Thyroid gland (tissue), 4 donors: ENCODE measurements at regions not wholly inside any gene's neighbourhood (a gene's known extent, or its start where the extent isn't known, plus 50 kb on each side); places are given as distances from the start of the nearest gene placed in this dataset.

Source experiments
- DNase-seq, 2 donors: peaks; one replicate each; pipeline ENCODE4 v3.0.0-alpha.2; 2019
- H3K27ac ChIP-seq, 3 donors: fragments of 200-600 bp; sonication (generic); 1 replicate in 2 of 3; 2 replicates in 1 of 3; pipeline ENCODE4 v1.5.1; 2016 to 2019; ENCODE audit warnings: mild to moderate bottlenecking in 1 of 3, moderate library complexity in 1 of 3
- H3K27me3 ChIP-seq: fragments of 200-600 bp; sonication (generic); one replicate; pipeline ENCODE4 v1.5.1; 2019
- H3K36me3 ChIP-seq, 2 donors: fragments of 200-600 bp; sonication (generic); one replicate each; pipeline ENCODE4 v1.5.1; 2016 to 2019
- H3K4me1 ChIP-seq, 2 donors: fragments of 200-600 bp; sonication (generic); one replicate each; pipeline ENCODE4 v1.5.1; 2017 to 2019
- H3K4me3 ChIP-seq, 3 donors: fragments of 200-600 bp; sonication (generic); replicated peaks in 1 of 3; 1 replicate in 2 of 3; 2 replicates in 1 of 3; pipeline ENCODE4 v1.5.1; 2016; ENCODE audit warnings: mild to moderate bottlenecking in 1 of 3
- H3K9me3 ChIP-seq: fragments of 200-600 bp; sonication (generic); one replicate; pipeline ENCODE4 v1.5.1; 2017
- POLR2A ChIP-seq, 2 donors: fragments of 450-650 bp; IDR thresholded peaks; one replicate each; pipeline ENCODE4 v1.6.1; 2017; ENCODE audit warnings: antibody characterized with exemption in 2 of 2, mild to moderate bottlenecking in 2 of 2, moderate library complexity in 1 of 2
- WGBS, 2 donors: methylation state at CpG; one replicate each; pipeline ENCODE4 v1.1.5; 2017; 5-methylcytosine and 5-hydroxymethylcytosine counted together
- intact Hi-C: fragments of 100-400 bp; cut with DNase I; formaldehyde crosslinking; loops from one replicate; pipeline ENCODE4 v1.15.1; 2023
- TF ChIP-seq, protein P1 (sequence below), 6 experiments: fragments of 200-600 bp in 3 of 6; fragments of 450-650 bp in 3 of 6; sonication (generic) in 3 of 6; IDR thresholded peaks; one replicate each; pipeline ENCODE4 v1.5.1; 2016 to 2019; ENCODE audit warnings: antibody characterized with exemption in 6 of 6, mild to moderate bottlenecking in 2 of 6, inconsistent platforms in 1 of 6, moderate library complexity in 1 of 6

DNA sequence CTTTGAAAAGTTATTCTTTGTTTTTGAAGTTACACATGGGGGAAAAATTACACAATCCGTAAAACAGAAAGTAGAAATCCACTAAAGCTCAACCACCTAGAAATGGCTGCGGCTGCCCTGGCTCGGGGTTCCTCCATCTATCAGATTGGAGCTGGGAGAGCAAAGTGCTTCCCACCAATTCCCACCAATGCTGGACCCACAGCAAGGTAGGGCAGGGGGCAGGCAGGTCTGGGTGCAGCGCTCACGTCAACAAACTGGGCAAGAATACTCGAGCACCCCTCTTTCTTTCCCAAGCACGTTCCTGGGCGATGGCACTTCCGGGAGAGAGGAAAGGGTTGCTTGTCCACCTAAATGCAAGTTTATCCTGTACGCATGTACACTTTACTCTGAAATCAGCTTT is 217.6 kb downstream of the NDUFA10 start:
- Histone ChIP-seq H3K27me3 (no peaks in the 10 kb centered on the region), H3K9me3 (no peaks in the 10 kb centered on the region), H3K4me3 (no peak overlapping the region), H3K27ac (no peak overlapping the region), H3K4me1 (no peaks in the 10 kb centered on the region), H3K36me3 (no peaks in the 10 kb centered on the region)
- WGBS, 2 donors: 90% methylated on average over 10 of the region's 10 CpGs
- no peak for DNase-seq
- intact Hi-C loops: no loop called here
- no peak for TF ChIP-seq POLR2A (IDR thresholded peaks at IDR 0.05)

DNA sequence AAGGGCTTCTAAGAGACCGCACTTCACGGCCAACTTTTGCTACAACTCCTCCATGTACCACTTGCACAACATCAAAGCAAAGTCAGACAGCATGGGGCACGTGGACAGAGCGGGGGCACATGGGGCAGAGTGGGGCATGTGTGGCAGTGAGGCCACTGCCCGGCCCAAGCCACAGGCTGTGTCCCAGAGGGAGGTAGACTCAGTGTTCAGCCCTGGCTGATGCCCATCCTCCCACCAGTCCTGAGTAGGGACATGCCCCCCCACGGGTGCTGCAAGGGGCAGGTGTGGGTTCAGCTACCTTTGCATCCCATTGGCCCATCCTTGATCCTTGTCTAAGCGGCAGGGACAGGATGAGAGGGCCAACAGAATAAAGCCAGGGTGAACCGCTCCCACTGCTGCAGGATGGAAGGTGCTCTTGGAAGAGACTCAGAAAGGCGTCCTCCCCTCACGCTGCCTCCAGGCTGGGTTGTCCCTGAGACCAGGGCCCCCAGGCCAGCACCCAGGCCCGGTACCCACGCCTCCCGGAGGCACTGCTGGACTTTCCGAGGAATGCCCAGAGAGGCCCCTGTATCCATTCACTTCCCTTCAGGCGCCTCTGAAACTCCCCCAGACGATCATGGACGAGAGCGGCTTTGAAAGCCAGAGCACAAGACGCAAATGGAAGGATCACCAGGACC is 218.2 kb downstream of the NDUFA10 start:
- no peaks in the 10 kb centered on the region for H3K4me1 ChIP-seq
- no peak for DNase-seq
- no peak overlapping the region for H3K4me3 ChIP-seq
- TF ChIP-seq POLR2A (IDR thresholded peaks at IDR 0.05): no peak
- TF ChIP-seq, protein P1, sequence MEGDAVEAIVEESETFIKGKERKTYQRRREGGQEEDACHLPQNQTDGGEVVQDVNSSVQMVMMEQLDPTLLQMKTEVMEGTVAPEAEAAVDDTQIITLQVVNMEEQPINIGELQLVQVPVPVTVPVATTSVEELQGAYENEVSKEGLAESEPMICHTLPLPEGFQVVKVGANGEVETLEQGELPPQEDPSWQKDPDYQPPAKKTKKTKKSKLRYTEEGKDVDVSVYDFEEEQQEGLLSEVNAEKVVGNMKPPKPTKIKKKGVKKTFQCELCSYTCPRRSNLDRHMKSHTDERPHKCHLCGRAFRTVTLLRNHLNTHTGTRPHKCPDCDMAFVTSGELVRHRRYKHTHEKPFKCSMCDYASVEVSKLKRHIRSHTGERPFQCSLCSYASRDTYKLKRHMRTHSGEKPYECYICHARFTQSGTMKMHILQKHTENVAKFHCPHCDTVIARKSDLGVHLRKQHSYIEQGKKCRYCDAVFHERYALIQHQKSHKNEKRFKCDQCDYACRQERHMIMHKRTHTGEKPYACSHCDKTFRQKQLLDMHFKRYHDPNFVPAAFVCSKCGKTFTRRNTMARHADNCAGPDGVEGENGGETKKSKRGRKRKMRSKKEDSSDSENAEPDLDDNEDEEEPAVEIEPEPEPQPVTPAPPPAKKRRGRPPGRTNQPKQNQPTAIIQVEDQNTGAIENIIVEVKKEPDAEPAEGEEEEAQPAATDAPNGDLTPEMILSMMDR (IDR thresholded peaks at IDR 0.05): no peak
- H3K27ac ChIP-seq: no peak overlapping the region
- intact Hi-C loops: no loop called here
- H3K36me3 ChIP-seq: no peaks in the 10 kb centered on the region
- 89 to 92% methylated on average over 11 to 18 of the region's 19 CpGs for WGBS, 2 donors
- H3K9me3 ChIP-seq: no peaks in the 10 kb centered on the region
- H3K27me3 ChIP-seq: no peaks in the 10 kb centered on the region

DNA sequence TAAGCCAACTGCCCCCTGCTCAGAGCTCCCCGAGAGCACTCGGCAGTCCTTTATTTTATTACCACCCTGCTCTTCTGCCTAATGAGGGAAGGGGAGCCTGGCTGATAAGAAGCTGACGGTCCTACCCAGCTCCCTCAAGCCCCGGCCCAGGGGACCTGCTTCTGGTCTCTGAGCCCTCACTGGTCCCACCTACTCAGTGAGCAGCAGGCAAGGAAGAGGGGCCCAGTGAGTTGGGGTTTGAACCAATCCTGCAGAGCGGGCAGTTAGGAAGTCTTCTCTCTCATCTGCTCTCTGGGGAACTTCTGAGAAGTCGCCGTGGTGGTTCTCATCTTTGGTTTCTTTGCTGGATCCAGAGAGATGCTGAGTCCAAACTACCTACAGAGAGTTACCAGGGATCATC is 218.9 kb downstream of the NDUFA10 start:
- H3K4me1 ChIP-seq: no peaks in the 10 kb centered on the region
- WGBS, 2 donors: 79 to 93% methylated on average over 7 of the region's 7 CpGs
- intact Hi-C loops: no loop called here
- no peak overlapping the region for H3K4me3 ChIP-seq
- no peaks in the 10 kb centered on the region for H3K27me3 ChIP-seq
- no peak overlapping the region for H3K27ac ChIP-seq
- TF ChIP-seq, protein P1 (IDR thresholded peaks at IDR 0.05): no peak
- TF ChIP-seq POLR2A (IDR thresholded peaks at IDR 0.05): no peak
- no peaks in the 10 kb centered on the region for H3K9me3 ChIP-seq
- DNase-seq: no peak
- no peaks in the 10 kb centered on the region for H3K36me3 ChIP-seq

DNA sequence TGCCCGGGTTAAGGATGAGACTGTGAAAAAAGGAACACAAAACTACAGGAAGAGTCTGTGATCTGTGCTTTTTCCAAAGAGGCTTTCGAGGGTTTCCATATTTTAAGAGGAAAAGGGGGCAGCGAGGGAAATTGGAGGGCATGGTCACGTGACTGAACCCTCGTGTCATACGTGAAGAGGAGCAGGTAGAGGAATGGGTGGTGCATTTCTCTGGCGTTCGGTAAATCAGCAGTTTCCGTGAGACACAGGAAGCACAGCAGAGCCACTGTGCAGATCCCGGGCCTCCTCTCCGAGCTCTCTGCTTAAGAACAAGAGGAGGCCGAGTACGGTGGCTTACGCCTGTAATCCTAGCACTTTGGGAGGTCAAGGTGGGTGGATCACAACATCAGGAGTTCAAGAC is 219.7 kb downstream of the NDUFA10 start:
- TF ChIP-seq, protein P1 (IDR thresholded peaks at IDR 0.05): no peak
- no peak for TF ChIP-seq POLR2A (IDR thresholded peaks at IDR 0.05)

DNA sequence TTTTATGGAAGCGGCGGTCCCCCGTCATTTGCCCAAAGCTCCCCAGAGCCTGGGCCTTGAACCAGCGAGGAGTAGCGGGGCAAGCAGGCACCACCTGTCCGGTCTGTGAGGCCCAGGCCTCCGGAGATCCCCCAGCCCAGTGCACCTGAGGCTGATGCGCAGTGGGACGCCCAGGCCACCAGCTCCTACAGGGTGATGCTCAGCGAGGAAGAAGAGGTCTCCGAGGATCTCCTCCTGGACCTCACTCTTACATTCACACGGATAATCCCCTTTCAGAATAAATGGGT is 220.2 kb downstream of the NDUFA10 start:
- WGBS, 2 donors: 90 to 93% methylated on average over 3 to 12 of the region's 12 CpGs
- no peaks in the 10 kb centered on the region for H3K9me3 ChIP-seq
- DNase-seq: no peak
- intact Hi-C loops: no loop called here
- H3K27me3 ChIP-seq: no peaks in the 10 kb centered on the region
- no peak overlapping the region for H3K4me3 ChIP-seq
- H3K4me1 ChIP-seq: no peaks in the 10 kb centered on the region
- no peak for TF ChIP-seq POLR2A (IDR thresholded peaks at IDR 0.05)
- TF ChIP-seq, protein P1 (IDR thresholded peaks at IDR 0.05): no peak
- H3K36me3 ChIP-seq: no peaks in the 10 kb centered on the region
- H3K27ac ChIP-seq: no peak overlapping the region

More for the DNA sequence above, 219.7 kb downstream of the NDUFA10 start:
- H3K27ac ChIP-seq: no peak overlapping the region
- H3K27me3 ChIP-seq: no peaks in the 10 kb centered on the region
- no peaks in the 10 kb centered on the region for H3K9me3 ChIP-seq
- H3K4me3 ChIP-seq: no peak overlapping the region
- DNase-seq: no peak
- 77 to 82% methylated on average over 14 of the region's 14 CpGs for WGBS, 2 donors
- intact Hi-C loops: no loop called here
- no peaks in the 10 kb centered on the region for H3K36me3 ChIP-seq
- H3K4me1 ChIP-seq: no peaks in the 10 kb centered on the region
